HCT116 (cell line): ENCODE measurements at regions not wholly inside any gene's neighbourhood (a gene's known extent, or its start where the extent isn't known, plus 50 kb on each side); places are given as distances from the start of the nearest gene placed in this dataset.
A peak's percentile ranks its signal among the peaks of the same experiment; 100 is the strongest.

ENCODE experiments used
- ATAC-seq: fragments of 200-7000 bp; cut with Tn5 transposase; 2 replicates; pipeline ENCODE4 v1.9.1; 2020; ENCODE audit warnings: mild to moderate bottlenecking, moderate library complexity
- BruUV-seq: library from RNA; stranded (reverse); fragments of 400-500 nt; replicated peaks from 2 replicates; lab custom pipeline; 2021; lab: Mats Ljungman, UMichigan
- CTCF ChIA-PET: fragments of 300-600 bp; sonication (Branson Sonifier 250); formaldehyde crosslinking; loops from one replicate; lab custom pipeline; 2021; ENCODE audit warnings: antibody characterized with exemption; lab: Charles Lee
- POLR2A ChIA-PET: fragments of 300-600, 350-600 bp; sonication (Branson Sonifier 250); formaldehyde crosslinking; loops from one replicate; lab custom pipeline; 2021; ENCODE audit warnings: antibody characterized with exemption; lab: Charles Lee
- RAD21 ChIA-PET, 2 experiments: fragments of 300-600 bp; sonication (Branson Sonifier 250); formaldehyde crosslinking; loops; one replicate each; lab custom pipeline; 2023; ENCODE audit warnings: low total read pairs in 2 of 2; ENCODE audit not compliant: uncharacterized antibody in 2 of 2, unreplicated experiment in 2 of 2, low non-redundant PET in 1 of 2; lab: Charles Lee
- DNase-seq: peaks from one replicate; pipeline ENCODE4 v3.0.0-alpha.2; 2010; ENCODE audit warnings: low read depth, low spot score
- H2AFZ ChIP-seq: fragments of 200-600 bp; shearing (Covaris generic), sonication (generic); 2 replicates; pipeline ENCODE4 v1.6.1; 2017; ENCODE audit warnings: low read depth, mixed run types, mixed read lengths, antibody characterized with exemption, low read length; ENCODE audit not compliant: poor library complexity, severe bottlenecking
- H3K27ac ChIP-seq: 2 replicates; pipeline ENCODE4 v1.5.1; 2012; ENCODE audit warnings: low read depth, low read length
- H3K27me3 ChIP-seq: fragments of 200-600 bp; sonication (generic); 2 replicates; pipeline ENCODE4 v1.6.1; 2016; ENCODE audit warnings: mixed run types, low read length, mixed read lengths; ENCODE audit not compliant: insufficient read depth
- H3K36me3 ChIP-seq, 2 experiments: fragments of 200-500 bp in 1 of 2; fragments of 200-600 bp in 1 of 2; sonication (Bioruptor generic) in 1 of 2; sonication (generic) in 1 of 2; 2 replicates each; pipeline versions ENCODE4 v1.5.1 to v1.6.1; 2014 to 2016; ENCODE audit warnings: low read length in 2 of 2, inconsistent platforms in 1 of 2, mixed read lengths in 1 of 2, mixed run types in 1 of 2; ENCODE audit not compliant: insufficient read depth in 2 of 2, control insufficient read depth in 1 of 2
- H3K4me1 ChIP-seq, 2 experiments: fragments of 200-600 bp in 1 of 2; sonication (generic) in 1 of 2; 2 replicates each; pipeline versions ENCODE4 v1.5.1 to v1.6.1; 2012 to 2017; ENCODE audit warnings: low read length in 2 of 2, inconsistent platforms in 1 of 2, mild to moderate bottlenecking in 1 of 2, mixed read lengths in 1 of 2, mixed run types in 1 of 2, moderate library complexity in 1 of 2; ENCODE audit not compliant: insufficient read depth in 2 of 2, control insufficient read depth in 1 of 2
- H3K4me2 ChIP-seq: fragments of 200-600 bp; sonication (generic); 2 replicates; pipeline ENCODE4 v1.6.1; 2017; ENCODE audit warnings: mixed run types, low read length, mixed read lengths
- H3K4me3 ChIP-seq, 2 experiments: fragments of 200-600 bp in 1 of 2; sonication (generic) in 1 of 2; replicated peaks in 1 of 2; 2 replicates each; pipeline ENCODE4 v1.5.1; 2011 to 2016; ENCODE audit warnings: low read length in 2 of 2, control low read depth in 1 of 2, low read depth in 1 of 2, mild to moderate bottlenecking in 1 of 2, mixed read lengths in 1 of 2, mixed run types in 1 of 2
- H3K79me2 ChIP-seq: fragments of 200-600 bp; sonication (generic); 2 replicates; pipeline ENCODE4 v1.6.1; 2017; ENCODE audit warnings: mild to moderate bottlenecking, mixed run types, low read length, moderate library complexity, mixed read lengths; ENCODE audit not compliant: insufficient read depth
- H3K9ac ChIP-seq: fragments of 200-600 bp; sonication (generic); 2 replicates; pipeline ENCODE4 v1.6.1; 2016; ENCODE audit warnings: low read length, mixed read lengths
- H3K9me2 ChIP-seq: fragments of 200-600 bp; sonication (generic), shearing (Covaris generic); 2 replicates; pipeline ENCODE4 v1.6.1; 2017; ENCODE audit warnings: mixed run types, mild to moderate bottlenecking, moderate library complexity; ENCODE audit not compliant: insufficient read depth
- H3K9me3 ChIP-seq, 2 experiments: fragments of 200-500 bp in 1 of 2; fragments of 200-600 bp in 1 of 2; sonication (Bioruptor generic) in 1 of 2; sonication (generic) in 1 of 2; 2 replicates each; pipeline ENCODE4 v1.6.1; 2014 to 2017; ENCODE audit warnings: low read length in 2 of 2, mixed read lengths in 2 of 2, inconsistent platforms in 1 of 2, low read depth in 1 of 2, mild to moderate bottlenecking in 1 of 2, mixed run types in 1 of 2, moderate library complexity in 1 of 2; ENCODE audit not compliant: control insufficient read depth in 1 of 2, insufficient read depth in 1 of 2
- H4K20me1 ChIP-seq: fragments of 200-600 bp; sonication (generic), shearing (Covaris generic); 2 replicates; pipeline ENCODE4 v1.6.1; 2017; ENCODE audit warnings: mixed run types, mild to moderate bottlenecking, moderate library complexity; ENCODE audit not compliant: insufficient read depth
- CBX3 ChIP-seq: IDR thresholded peaks from 2 replicates; pipeline ENCODE4 v1.6.1; 2012; ENCODE audit warnings: low read depth
- CTCF ChIP-seq, 3 experiments: fragments of 200-600 bp in 1 of 3; sonication (generic) in 1 of 3; IDR thresholded peaks in 2 of 3; conservative IDR thresholded peaks in 1 of 3; 2 replicates each; pipeline ENCODE4 v1.5.1; 2012 to 2017; ENCODE audit warnings: low read depth in 2 of 3, low read length in 2 of 3, antibody characterized with exemption in 1 of 3, borderline replicate concordance in 1 of 3, control low read depth in 1 of 3, mild to moderate bottlenecking in 1 of 3, mixed read lengths in 1 of 3, mixed run types in 1 of 3, moderate library complexity in 1 of 3; ENCODE audit not compliant: insufficient read depth in 1 of 3
- ELF1 ChIP-seq: IDR thresholded peaks from 2 replicates; pipeline ENCODE4 v1.6.1; 2012; ENCODE audit warnings: low read depth, borderline replicate concordance
- SIN3A ChIP-seq: IDR thresholded peaks from 2 replicates; pipeline ENCODE4 v1.6.1; 2012; ENCODE audit warnings: low read depth
- SP1 ChIP-seq: IDR thresholded peaks from 2 replicates; pipeline ENCODE4 v1.6.1; 2012; ENCODE audit warnings: low read depth
- TCF7L2 ChIP-seq: IDR thresholded peaks from 2 replicates; pipeline ENCODE4 v1.7.0; 2011; ENCODE audit warnings: borderline replicate concordance, inconsistent platforms; ENCODE audit not compliant: insufficient read depth, insufficient read length; ENCODE audit errors: extremely low read depth
- intact Hi-C: fragments of 100-400 bp; cut with micrococcal nuclease; formaldehyde crosslinking; loops from 2 replicates; pipeline ENCODE4 v1.10.0; 2022

GRCh38 chr4:24476282-24476681 is 108.1 kb downstream of the DHX15 start:
- H3K9ac ChIP-seq = no peak overlapping the region
- no peak overlapping the region for H3K4me3 ChIP-seq
- RAD21 ChIA-PET = no interaction called here
- no peaks in the 10 kb centered on the region for H4K20me1 ChIP-seq
- TF ChIP-seq CTCF (IDR thresholded peaks at IDR 0.05 in 2 of 3, conservative IDR thresholded peaks at IDR 0.05 in 1 of 3; ENCODE audit: borderline replicate concordance in 1 of 3, insufficient read depth in 1 of 3, low read depth in 2 of 3, low read length in 2 of 3) (peak; percentile 9 to 66 (median 60); a peak in 4 of 6 replicates), ELF1 (no peak)
- peaks cover 4% of the 10 kb centered on the region; the same call in 1 of the 2 replicates for H3K27me3 ChIP-seq
- peaks cover 8 to 12% of the 10 kb centered on the region in 2 experiments; a peak in 3 of 4 replicates for H3K4me1 ChIP-seq
- POLR2A ChIA-PET = no interaction called here
- CTCF ChIA-PET = no interaction called here
- no peak for ATAC-seq
- no peak for DNase-seq
- no peaks in the 10 kb centered on the region for H3K9me3 ChIP-seq
- BruUV-seq = no TSS peak
- H3K36me3 ChIP-seq = no peaks in the 10 kb centered on the region
- no peaks in the 10 kb centered on the region for H3K79me2 ChIP-seq
- H3K9me2 ChIP-seq = no peaks in the 10 kb centered on the region
- intact Hi-C loops = no loop called here
- H2AFZ ChIP-seq = no peak overlapping the region
- H3K4me2 ChIP-seq = no peak overlapping the region
- no peak overlapping the region for H3K27ac ChIP-seq

- ChIA-PET POLR2A (no interaction called here), RAD21 (interaction anchor here in 1 of 2 experiments (0.6 kb wide), 1 partner anchor 247 kb away, joined by 3 read pairs; no protein-coding TSS in a partner anchor), CTCF (no interaction called here)
- Histone ChIP-seq H3K36me3 (no peaks in the 10 kb centered on the region), H4K20me1 (no peaks in the 10 kb centered on the region), H3K27me3 (peaks cover 4% of the 10 kb centered on the region; the same call in 1 of the 2 replicates), H3K27ac (no peak overlapping the region), H3K79me2 (no peaks in the 10 kb centered on the region), H3K4me2 (no peak overlapping the region), H3K4me1 (peaks cover 8 to 12% of the 10 kb centered on the region in 2 experiments; a peak in 3 of 4 replicates), H2AFZ (no peak overlapping the region), H3K9ac (no peak overlapping the region), H3K9me2 (no peaks in the 10 kb centered on the region), H3K4me3 (no peak overlapping the region), H3K9me3 (no peaks in the 10 kb centered on the region)
- no peak for TF ChIP-seq SP1
- no peak for TF ChIP-seq ELF1
- no peak for TF ChIP-seq TCF7L2
- TF ChIP-seq SIN3A = no peak
- no peak for TF ChIP-seq CBX3
- ATAC-seq = no peak
- intact Hi-C loops = no loop called here
- no TSS peak for BruUV-seq
- no peak for DNase-seq
These were observed 108.6 kb downstream of the DHX15 start for GRCh38 chr4:24475756-24476155.
